GM19193 (cell line): ENCODE measurements at regions not wholly inside any gene's neighbourhood (a gene's known extent, or its start where the extent isn't known, plus 50 kb on each side); places are given as distances from the start of the nearest gene placed in this dataset.

Source experiments
- POLR2A ChIP-seq: IDR thresholded peaks from 4 replicates; pipeline ENCODE4 v1.6.1; 2011; ENCODE audit not compliant: insufficient read depth, insufficient read length; ENCODE audit errors: extremely low read depth

DNA sequence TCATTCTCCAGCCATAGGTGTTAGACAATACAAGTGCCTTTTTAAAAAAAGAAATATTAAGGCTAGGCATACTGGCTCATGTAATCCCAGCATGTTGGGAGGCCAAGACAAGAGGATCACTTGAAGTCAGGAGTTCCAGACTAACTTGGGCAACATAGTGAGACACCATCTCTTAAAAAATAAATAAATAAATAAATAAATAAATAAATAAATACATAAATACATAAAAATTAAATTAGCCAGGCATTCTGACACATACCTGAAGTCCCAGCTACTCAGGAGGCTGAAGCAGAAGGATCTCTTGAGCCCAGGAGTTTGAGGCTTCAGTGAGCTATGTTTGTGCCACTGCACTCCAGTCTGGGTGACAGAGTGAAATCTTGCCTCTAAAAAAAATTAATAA, 85.8 kb upstream of the ATP1B1 start:
- no peak for TF ChIP-seq POLR2A

DNA sequence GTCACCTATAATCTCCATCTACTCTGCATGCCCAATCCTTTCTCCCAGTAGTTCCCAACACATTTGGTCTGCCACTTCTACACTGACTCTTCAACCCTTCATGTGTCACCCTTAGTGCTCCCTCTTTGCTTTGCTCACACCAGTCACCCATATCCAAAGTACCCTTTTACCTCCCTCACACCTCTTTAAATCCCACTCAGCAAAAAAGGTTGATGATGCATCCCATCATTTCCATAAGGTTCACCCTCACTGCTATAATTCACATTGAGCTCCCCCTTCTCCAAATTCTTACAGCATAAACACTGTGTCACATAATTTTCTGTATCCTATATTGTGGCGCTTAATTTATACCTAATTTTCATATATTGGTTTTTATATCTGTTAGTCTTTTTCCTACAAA, 83.8 kb upstream of the ATP1B1 start:
- TF ChIP-seq POLR2A = no peak

DNA sequence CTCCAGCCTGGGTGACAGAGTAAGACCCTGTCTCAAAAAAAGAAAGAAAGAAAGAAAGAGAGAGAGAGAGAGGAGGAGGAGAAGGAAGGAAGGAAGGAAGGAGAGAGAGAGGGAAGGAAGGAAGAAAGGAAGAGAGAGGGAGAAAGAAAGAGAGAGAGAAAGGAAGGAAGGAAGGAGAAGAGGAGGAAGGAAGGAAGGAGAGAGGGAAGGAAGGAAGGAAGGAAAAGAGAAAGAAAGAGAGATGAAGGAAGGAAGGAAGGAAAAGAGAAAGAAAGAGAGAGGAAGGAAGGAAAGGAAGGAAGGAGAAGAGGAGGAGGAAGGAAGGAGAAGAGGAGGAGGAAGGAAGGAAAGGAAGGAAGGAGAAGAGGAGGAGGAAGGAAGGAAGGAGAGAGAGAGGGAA, 82.2 kb upstream of the ATP1B1 start:
- no peak for TF ChIP-seq POLR2A

DNA sequence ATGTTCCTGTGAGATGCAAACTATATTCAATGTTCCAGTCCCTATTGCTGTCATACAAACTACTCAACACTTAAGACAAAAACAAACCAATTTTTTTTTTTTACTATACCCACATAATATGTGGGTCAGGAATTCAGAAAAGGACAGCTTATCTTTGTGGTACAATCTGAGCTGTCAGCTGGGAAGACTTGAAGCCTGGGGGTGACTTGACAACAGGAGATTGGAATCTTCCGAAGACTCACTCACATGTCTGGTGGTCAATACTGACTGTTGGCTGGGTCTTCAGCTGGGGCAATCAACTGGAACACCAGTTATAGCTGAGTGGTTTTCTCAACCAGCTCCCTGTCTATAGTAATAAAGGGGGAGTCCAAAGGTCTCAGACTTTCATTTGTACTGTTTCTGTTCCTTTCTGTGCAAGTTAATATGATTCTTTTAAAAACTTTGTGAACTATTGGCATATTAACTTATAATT, 81.7 kb upstream of the ATP1B1 start:
- TF ChIP-seq POLR2A = no peak

DNA sequence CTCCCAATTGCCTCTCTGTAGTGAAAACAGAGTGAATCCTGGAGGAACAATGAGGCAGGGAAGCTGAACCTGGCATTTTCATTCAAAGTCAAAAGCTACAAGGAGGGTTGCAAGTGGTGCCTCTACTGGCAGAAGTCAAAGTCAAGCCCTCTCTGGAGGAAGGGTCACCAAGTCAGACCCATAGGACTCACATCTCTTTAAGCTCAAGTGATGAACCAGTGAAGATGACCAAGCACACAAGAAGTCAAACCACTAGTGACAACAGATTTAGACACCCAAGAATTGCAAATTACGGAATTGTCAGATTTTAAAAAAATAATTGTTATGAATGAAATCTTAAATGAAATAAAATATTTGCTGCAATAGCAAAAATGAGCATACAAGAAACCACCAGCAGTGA, 81.1 kb upstream of the ATP1B1 start:
- no peak for TF ChIP-seq POLR2A

DNA sequence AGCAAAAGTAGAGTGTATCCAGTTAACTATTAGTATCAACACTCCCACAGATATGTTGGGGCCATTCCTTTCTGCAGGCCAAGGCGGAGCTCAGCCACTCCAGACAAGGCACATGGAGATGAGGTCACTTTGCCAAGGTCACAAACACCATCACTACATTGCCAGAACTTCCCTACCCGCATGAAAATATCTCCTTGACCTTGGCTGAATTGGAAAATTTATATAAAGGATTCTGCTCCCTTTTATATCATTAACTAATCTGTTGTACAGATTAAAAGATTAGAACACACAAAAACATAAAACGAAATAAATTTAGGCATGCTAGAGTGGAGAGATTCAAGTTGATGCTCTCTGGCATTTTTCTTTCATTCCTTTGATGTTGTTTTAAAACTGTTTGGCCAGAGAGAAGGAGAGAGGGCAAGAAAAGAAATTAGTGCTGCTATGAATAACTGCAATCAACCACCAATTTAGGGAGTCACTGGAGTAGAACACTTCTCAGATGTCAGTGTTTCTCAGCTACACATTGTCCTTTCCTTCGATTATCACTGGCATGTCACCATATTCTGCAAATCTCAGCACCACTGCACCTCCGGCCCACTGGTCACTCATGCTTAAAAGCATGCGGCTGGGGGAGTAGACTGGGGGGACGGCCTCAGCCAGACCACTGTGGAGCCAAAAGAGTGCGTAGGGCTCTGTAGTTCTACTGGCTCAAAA, 78.7 kb upstream of the ATP1B1 start:
- no peak for TF ChIP-seq POLR2A

DNA sequence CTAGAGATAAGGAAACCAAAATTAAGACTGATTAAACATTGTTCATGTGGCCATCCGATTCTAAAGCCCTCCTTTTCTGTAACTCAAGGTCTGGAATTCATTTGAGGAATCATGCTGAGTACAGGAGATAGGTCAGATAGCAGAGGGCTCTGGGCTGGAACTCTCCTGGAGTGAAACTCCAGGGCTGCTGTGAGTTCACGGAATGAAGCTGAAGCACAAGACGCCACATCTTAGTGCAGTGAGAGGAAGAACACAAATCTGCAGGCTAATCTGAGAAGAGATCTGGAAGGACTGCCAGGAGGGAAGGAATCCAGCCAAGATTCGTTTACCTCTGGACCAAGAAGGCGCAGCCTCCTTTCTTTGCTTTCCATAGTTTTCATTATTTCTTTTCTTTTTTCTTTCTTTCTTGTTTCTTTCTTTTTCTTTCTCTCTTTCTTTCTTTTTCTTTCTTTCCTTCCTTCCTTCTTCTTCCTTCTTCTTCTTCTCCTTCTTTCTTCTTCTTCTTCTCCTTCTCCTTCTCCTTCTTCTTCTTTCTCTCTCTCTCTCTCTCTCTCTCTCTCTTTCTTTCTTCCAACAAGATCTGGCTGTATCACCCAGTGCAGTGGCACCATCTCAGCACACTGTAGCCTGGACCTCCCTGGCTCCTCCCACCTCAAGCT, 74.8 kb upstream of the ATP1B1 start:
- TF ChIP-seq POLR2A = no peak

DNA sequence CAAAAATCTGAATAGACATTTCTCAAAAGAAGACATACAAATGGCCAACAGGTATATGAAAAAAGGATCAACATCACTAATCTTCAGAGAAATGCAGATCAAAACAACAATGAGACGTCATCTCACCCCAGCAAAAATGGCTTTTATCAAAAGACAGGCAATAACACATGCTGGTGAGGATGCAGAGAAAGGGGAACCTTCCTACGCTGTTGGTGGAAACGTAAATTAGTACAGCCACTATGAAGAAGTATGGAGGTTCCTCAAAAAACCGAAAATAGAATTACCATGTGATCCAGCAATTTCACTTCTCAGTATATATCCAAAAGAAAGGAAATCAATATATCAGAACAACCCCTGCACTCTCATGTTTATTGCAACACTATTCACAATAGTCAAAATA, 65.1 kb upstream of the ATP1B1 start:
- no peak for TF ChIP-seq POLR2A

DNA sequence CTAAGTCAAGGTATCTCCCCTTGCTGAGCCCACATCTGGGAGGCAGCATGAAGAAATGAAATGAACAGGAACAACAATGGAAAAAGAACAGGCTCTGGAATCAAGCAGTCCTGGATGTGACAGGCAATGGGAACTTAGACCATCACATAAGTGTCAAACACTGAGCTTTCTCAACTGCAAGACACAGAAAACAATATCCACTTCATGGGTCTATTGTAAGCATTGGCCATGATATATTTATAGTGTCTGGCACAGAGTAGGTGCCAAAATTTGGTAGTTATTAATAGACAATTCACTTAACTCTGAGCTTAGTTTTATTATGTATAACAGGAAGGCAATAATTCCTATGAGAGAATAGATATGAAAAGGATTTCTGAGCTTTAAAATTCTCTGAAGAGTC, 64.1 kb upstream of the ATP1B1 start:
- no peak for TF ChIP-seq POLR2A

DNA sequence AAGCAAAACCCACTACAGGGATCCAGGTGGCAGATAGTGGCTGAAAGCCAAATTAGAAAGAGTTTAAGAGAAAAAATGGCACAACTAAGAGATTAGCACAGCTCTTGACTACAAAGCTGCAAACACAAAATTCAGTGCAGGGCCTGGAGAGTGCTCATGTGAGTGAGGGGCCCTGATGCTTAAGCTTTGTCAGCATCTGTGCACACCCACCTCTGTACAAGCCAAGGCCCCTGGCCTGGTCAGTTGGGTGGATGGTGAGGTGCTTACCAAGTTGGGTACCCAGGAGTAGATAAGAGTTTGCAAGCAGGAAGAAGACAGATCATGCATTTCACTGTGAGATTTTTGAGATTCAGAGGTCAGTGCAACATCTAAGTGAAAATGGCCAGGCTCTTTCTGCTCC, 62.7 kb upstream of the ATP1B1 start:
- TF ChIP-seq POLR2A = no peak

DNA sequence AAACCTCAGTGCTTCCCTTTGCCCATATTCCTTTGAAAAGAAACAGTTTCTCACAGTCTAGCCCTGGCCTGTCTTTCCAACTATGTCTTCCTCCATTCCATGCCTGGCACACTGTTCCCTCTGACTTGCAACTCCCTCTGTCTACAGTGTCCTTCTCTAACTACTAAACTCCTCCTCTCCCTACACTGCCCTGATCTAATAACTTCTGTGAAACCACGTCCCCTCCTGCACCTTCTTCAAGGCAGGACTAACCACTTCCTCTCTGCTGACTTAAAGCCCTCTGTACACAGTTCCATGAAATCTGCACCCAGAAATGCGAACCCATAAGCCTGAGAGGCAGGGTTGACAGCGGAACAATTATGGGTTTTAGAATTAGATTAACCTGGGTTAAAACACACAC, 62.2 kb upstream of the ATP1B1 start:
- TF ChIP-seq POLR2A = no peak

DNA sequence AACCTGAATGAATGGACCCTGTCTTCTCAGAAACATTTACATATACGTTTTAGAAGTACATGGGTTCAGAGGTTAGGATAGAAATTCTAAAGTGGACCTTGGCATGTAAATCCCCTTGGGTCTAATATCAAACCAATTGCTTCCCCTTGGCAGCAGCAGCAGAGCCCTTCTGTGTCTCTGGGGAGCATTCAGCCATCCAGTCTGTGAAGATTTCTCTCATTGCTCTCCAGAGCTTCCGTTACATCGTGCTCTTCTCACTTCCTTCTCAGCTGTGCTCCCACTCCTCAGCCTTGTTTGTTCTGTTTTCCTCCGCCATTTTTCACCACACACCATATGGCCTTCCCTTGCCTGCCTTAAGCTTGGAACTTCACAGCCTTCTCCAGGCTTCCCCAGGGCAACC, 61.5 kb upstream of the ATP1B1 start:
- TF ChIP-seq POLR2A = no peak

DNA sequence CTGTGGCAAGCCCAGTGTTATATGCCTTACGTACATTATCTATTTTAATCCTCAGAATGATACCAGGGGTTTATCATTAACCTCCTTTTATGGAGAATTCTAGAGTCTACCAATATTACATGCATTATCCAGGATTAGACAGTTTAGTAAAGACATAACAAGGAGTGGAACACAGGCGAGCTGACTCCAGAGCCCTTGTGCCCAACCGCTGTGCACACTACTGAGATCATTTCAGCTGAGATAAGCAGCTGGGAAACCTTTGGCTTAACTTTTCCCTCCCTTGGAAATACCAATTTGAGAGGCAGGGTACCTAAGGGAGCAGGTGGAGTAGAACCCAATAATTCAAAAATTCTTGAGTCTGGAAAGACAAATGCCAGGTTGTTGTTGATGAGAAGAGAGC, 59.8 kb upstream of the ATP1B1 start:
- no peak for TF ChIP-seq POLR2A

DNA sequence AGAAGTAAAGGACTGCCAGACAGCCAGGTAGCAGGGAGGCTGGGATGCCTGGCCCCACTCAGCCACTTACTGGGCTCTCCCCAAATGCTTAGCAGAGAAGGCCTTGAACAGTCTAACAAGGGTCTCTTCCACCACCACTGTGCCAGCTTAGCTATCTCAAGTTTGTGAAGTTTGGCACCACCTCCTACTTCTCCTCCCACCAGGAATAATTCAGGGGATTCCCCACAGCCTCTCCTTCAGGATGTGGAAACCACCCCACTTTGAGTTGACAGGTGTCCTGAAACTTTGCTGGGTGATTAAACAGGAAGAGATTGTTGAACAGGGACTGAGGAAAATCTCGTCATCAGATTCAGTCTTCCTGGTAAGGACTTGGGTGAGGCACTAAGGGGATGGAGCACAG, 59.4 kb upstream of the ATP1B1 start:
- TF ChIP-seq POLR2A = peak; percentile 28

DNA sequence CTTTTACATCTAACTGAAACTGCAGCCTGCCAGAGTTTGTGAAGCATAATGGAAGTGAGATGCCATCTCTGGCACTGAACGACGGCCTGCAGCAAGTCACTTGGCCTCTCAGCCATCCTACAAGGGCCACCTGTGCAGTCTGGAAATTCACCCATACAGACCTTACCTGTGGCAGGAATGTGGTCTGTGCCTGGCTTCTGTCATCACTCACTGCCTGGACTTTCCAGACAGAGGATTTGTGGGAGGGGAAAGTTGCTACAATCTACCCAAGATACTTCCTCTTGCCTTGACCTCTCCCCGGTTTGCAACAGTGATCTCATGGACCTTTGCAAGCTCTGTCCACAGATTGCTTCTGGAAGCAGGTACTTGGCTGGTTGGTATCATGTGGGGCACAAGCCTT, 58.4 kb upstream of the ATP1B1 start:
- TF ChIP-seq POLR2A = no peak

DNA sequence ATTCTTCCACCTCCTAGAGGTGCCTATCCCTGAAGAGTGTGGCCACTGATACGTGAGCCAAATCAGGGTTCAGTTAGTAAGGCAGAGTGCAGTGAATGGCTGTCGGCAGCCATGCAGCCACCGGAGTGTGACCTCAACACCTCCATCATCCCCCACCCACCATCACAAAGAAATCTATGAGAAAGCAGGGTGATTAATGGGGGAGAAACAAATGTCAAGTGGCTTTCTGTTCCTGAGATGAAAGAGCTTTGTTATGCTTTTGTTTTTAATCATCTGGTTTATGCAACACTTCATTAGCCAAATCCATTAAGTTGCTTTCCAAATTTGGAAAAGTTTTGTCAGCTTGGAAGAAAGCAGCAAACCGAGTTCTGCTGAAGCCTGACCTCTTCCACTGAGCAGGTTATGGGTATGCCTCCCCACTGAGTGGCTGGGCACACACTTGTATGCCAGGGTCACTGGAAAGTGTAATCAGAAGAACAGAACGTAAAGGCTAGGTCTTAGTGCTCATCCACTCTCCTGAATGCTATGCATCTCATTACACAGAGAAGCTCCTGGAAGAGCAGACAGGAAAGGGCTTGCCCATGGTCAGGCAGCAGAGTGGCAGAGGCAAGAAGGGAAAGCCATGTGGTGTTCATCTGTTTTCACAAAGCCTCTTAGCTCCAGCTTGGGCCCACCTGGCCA, 57.1 kb upstream of the ATP1B1 start:
- TF ChIP-seq POLR2A = no peak
